ENCODE measurements at regions not wholly inside any gene's neighbourhood (a gene's known extent, or its start where the extent isn't known, plus 50 kb on each side); places are given as distances from the start of the nearest gene placed in this dataset.

DNA sequence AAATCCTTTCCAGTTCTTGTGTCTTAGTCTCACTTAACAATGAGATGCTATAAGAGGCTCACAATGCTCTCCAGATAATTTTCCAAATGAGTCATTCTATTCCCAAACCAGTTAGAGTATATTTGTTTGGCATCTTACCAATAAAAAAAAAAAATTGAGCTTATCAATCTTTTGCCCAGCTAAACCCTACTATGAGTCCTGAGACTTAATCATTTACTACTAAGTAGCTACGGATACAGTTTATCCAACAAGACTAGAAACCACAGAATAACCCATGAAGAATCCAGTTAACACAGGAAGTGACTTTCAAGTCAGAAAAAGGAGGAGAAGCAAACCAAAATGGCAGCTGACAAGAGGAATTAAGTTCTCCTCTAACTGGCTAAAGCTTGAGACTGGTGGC lies 330.3 kb upstream of the XYLT1 start:
- no peak for DNase-seq (ENCODE audit: low spot score)

- no peak for DNase-seq (ENCODE audit: low spot score)
These were observed 328.0 kb upstream of the XYLT1 start for GRCh38 chr16:17798716-17799115.

GRCh38 chr16:17793354-17793753 lies 322.6 kb upstream of the XYLT1 start:
- DNase-seq (ENCODE audit: low spot score): no peak

DNA sequence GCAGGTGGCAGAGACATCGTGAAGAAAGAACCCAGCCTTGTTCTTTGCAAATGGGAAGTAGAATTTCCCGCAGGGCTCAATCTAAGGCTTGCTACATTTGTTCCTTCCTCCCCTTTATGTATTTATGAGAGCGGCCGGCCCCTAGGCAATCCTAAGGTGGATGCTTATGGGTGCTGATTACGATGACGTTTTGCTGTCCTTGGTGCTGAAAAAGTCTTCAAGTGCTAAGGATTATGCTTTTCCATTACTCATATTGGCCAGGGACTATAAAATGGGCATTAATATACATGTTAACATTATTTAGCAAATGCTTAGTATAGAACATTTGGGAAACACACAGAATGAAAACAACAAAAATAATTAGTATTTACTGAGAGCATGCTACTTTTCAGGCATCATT lies 313.3 kb upstream of the XYLT1 start:
- DNase-seq (ENCODE audit: low spot score): peak; percentile 28

DNA sequence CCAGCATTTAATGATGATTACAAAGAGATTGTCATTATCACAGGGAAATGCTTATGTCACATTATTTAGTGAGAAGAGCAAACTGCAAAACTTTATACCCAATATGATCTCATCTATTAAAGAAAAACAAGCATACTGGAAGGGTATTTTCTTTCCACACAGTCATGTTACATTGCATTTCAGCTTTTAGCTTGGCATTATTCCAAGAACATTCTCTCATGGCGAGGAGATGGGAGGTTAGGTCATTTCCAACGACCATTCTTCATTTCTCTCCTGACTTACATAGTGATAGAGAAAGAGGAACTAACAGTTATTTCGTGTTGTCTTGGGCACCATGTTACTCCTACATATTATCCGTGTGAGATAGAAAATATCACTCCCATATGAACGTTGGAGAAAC lies 309.4 kb upstream of the XYLT1 start:
- no peak for DNase-seq (ENCODE audit: low spot score)

GRCh38 chr16:17777408-17777863 lies 306.7 kb upstream of the XYLT1 start:
- DNase-seq (ENCODE audit: low spot score): peak; percentile 53

DNA sequence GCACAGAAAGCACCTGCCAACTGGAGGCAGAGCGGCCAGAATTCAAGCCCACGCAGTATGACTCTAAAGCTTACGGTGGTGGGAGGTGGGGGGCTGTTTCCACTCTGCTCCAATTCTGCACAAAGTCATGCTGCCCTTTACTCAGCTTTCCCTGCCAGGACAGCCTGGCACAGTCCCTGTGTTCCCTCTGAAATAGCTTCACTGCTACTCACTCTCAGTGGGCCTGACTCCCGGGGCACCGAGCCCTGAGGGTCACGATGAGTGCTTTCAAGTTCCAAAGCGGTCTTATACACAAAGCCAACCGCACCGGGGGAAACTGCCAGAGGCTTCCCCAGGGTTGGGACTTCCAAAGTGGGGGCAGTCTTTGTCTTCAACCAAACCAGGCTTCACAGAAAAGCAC lies 306.1 kb upstream of the XYLT1 start:
- peak; percentile 7 for DNase-seq (ENCODE audit: low spot score)

DNA sequence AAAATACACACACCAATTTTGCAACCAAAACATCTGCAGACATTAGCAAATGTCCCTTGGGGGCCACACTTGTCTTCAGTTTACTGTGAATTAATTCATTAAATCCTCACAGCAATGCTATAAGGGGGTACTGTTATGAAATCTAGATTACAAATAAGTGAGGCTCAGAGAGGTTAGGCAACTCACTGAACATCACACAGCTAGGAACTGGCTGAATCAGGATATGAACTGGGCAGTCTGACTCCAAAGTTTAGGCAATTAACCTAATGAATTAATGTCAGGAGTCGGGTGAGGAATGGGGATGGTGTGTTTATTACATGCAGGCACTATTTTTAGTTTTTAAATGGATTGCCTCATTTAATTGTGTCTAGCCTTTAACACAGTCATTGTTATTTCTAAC lies 305.7 kb upstream of the XYLT1 start:
- DNase-seq (ENCODE audit: low spot score): no peak

DNA sequence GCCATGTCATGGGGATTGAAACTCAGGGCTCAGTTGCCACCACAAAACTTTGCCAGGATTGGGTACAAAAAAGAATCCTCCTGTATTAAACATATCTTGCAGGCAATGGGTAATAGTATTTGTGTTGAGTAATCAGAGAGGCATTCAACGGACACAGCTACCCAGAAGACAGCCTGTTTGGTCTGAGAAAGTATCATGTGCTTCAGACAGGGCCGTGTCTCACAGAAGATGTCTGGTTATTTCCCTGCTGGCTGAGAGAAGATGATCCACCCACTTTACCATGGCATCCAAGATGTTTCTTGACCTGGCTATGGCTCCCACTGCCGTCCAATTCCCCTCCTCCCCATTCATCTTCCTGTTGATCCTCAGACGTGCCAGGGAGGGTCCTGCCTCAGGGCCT lies 304.3 kb upstream of the XYLT1 start:
- peak; percentile 31 for DNase-seq (ENCODE audit: low spot score)

DNA sequence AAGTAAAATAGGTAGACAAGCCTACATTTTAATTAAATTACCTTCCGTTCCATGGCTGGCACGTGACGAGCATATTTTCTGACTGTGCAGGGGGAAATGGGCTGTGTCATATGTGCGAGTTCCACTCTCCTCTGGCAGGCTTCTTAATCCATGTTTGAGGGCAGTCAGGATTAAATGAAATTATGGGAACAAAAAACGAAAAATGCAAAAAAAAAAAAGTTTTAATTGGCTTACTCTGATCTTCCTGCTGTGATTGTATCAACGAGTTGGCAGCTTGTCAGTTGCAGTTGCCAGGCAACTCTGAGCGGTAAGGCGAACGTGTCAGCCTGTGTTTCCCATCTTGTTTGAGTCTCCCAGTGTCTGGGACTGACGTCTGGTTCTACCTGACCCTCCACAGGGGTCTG lies 302.9 kb upstream of the XYLT1 start:
- DNase-seq (ENCODE audit: low spot score): peak; percentile 17

- DNase-seq (ENCODE audit: low spot score): no peak
These were observed 299.3 kb upstream of the XYLT1 start for GRCh38 chr16:17770104-17770503.

GRCh38 chr16:17769065-17769464 lies 298.3 kb upstream of the XYLT1 start:
- DNase-seq (ENCODE audit: low spot score): no peak

GRCh38 chr16:17768257-17768656 lies 297.5 kb upstream of the XYLT1 start:
- DNase-seq (ENCODE audit: low spot score): peak; percentile 83

DNA sequence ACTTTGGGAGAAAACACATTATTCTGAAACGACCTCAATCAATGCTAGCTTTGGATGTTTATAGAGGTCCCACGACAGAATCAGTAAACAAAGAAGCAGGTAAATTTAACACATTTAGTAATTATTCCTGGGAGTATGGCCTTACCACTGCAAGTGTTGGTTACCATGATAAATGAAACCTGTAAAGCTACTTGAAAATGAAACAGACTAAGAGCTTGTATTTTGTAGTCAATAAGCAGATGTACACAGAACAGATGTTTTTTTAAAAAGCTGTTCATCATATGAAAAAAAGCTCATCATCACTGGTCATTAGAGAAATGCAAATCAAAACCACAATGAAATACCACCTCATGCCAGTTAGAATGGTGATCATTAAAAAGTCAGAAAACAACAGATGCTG lies 295.3 kb upstream of the XYLT1 start:
- DNase-seq (ENCODE audit: low spot score): no peak

- no peak for DNase-seq (ENCODE audit: low spot score)
These were observed 289.0 kb upstream of the XYLT1 start for GRCh38 chr16:17759451-17760390.

DNA sequence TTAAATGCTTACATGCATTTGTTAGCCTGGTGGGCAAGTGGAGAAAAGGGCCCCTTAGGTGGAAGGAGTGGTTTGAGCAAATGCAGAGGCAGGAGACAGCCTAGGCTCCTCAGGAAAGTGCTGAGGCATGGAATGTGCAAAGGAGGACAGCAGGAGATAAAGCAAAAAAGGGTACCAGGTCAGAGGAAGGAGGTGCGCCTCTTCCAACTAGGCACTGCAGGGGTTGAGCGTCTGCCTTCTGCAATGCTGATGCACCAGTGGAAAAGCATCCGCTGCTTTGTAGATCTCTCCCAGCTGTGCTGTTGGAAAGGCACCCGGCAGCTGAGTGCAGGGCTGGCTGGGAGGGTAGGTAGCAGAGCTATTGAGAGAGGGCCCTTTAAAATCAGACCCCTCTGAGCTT lies 287.0 kb upstream of the XYLT1 start:
- no peak for DNase-seq (ENCODE audit: low spot score)

DNA sequence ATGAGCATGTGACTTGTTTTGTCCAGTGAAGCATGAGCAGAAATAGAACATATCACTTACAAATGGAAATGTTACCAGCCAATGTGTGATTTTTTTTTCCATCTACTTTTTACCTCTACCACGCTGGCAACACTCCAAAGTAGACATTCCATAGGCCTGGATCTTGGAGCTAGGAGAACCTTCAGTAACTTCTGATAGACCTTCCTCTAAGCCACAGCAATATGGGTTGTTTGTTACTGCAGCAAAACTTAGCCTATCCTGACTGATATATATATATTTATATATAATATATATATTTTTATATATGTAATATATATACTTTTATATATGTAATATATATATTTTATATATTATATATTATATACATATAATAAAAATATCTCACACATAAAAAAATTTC lies 284.4 kb upstream of the XYLT1 start:
- no peak for DNase-seq (ENCODE audit: low spot score)

DNA sequence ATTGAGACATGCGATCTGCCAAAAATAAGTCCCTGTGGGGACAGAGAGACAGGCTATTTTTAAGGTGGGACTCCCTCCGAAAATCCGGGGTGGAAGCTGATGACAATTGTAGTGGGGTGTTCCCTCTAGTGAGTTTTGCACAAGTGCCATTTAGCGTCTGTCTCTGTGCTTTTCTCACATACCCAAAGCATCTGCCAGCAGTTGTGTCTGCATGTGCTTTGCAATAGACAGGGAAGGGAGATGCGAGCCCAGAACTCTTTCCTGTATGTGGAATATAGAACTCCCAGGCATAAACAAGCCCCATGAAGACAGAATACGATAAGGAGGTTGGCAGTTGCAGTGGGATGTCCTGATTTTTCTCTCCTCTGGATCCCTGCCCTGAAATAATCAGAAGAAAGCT lies 282.7 kb upstream of the XYLT1 start:
- DNase-seq (ENCODE audit: low spot score): no peak

DNA sequence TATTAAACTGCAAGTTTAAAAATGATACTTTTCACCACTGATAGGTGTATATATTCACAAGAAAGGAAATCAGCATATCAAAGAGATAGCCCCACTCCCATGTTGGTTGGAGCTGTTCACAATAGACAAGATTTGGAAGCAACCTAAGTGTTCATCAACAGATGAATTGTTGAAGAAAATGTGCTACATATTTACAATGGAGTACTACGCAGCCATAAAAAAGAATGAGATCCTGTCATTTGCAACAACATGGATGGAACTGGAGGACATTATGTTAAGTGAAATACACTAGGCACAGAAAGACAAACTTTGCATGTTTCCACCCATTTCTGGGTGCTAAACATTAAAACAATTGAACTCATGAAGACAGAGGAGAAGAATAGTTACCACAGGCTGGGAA lies 278.9 kb upstream of the XYLT1 start:
- no peak for DNase-seq (ENCODE audit: low spot score)

- DNase-seq (ENCODE audit: low spot score): no peak
These were observed 277.4 kb upstream of the XYLT1 start for GRCh38 chr16:17748044-17748719.

DNA sequence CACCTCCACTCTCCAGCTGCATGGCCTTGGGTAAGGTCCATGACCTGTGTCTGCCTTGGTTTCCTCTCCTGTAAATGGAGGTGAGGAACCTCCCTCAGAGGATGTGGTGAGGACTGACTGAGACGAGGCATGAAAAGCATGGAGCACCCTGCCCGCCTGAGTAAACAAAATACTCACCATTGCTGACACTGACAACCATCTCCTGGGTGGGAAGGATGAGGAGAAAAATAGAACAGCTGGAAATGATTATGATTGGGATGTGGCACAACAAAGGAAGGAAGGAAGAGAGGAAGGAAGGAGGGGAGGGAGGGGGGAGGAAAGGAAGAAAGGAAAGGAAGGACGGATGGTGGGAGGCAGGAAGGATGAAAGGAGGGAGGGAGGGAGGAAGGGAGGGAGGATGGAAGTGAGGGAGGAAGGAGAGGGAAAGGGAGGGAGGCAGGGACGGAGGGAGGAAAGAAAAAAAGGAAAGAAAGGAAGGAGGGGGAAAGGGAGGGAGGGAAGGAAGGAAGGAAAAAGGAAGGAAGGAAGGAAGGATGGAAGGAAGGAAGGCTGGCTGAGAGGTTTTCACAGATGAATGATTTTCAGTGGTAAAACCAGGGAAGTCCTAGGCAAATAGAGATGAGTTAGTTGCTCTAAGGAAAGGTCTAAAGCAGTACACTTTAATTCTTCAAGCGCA lies 276.5 kb upstream of the XYLT1 start:
- no peak for DNase-seq (ENCODE audit: low spot score)

GRCh38 chr16:17744921-17745572 lies 274.3 kb upstream of the XYLT1 start:
- no peak for DNase-seq (ENCODE audit: low spot score)
